ENCODE measurements at regions not wholly inside any gene's neighbourhood (a gene's known extent, or its start where the extent isn't known, plus 50 kb on each side); places are given as distances from the start of the nearest gene placed in this dataset.

- no peak for DNase-seq (ENCODE audit: low spot score in 2 of 2)
- TF ChIP-seq POLR2A (IDR thresholded peaks at IDR 0.05) (no peak), CTCF (IDR thresholded peaks at IDR 0.05) (no peak)
- intact Hi-C loops (cut with DNase I; ENCODE audit: low total_unique reads): no loop called here
- no peak overlapping the region for H3K4me3 ChIP-seq (ENCODE audit: low read depth, poor library complexity, severe bottlenecking)
- WGBS, 2 donors: 88 to 90% methylated on average over 11 of the region's 11 CpGs
These were observed 206.6 kb upstream of the IER5L start for GRCh38 chr9:129384491-129385210.

- WGBS, 2 donors: 9 to 10% methylated on average over 38 to 57 of the region's 65 CpGs
- intact Hi-C loops (cut with DNase I; ENCODE audit: low total_unique reads): no loop called here
- TF ChIP-seq POLR2A (IDR thresholded peaks at IDR 0.05) (no peak), CTCF (IDR thresholded peaks at IDR 0.05) (no peak)
These were observed 205.8 kb upstream of the IER5L start for GRCh38 chr9:129383561-129384490.

GRCh38 chr9:129383019-129383560 is 205.0 kb upstream of the IER5L start:
- DNase-seq (ENCODE audit: low spot score in 2 of 2): peak in 1 of 2 donors; percentile 66
- WGBS, 2 donors: 0 to 8% methylated on average over 11 to 23 of the region's 29 CpGs
- TF ChIP-seq CTCF (IDR thresholded peaks at IDR 0.05) (no peak), POLR2A (IDR thresholded peaks at IDR 0.05) (no peak)
- intact Hi-C loops (cut with DNase I; ENCODE audit: low total_unique reads): no loop called here
- peak overlapping the region; percentile 29 for H3K4me3 ChIP-seq (ENCODE audit: low read depth, poor library complexity, severe bottlenecking)

More at GRCh38 chr9:129383561-129384490, 205.8 kb upstream of the IER5L start:
- peak overlapping the region; percentile 29 for H3K4me3 ChIP-seq (ENCODE audit: low read depth, poor library complexity, severe bottlenecking)
- peak; percentile 86 to 95 for DNase-seq (ENCODE audit: low spot score in 2 of 2)

DNA sequence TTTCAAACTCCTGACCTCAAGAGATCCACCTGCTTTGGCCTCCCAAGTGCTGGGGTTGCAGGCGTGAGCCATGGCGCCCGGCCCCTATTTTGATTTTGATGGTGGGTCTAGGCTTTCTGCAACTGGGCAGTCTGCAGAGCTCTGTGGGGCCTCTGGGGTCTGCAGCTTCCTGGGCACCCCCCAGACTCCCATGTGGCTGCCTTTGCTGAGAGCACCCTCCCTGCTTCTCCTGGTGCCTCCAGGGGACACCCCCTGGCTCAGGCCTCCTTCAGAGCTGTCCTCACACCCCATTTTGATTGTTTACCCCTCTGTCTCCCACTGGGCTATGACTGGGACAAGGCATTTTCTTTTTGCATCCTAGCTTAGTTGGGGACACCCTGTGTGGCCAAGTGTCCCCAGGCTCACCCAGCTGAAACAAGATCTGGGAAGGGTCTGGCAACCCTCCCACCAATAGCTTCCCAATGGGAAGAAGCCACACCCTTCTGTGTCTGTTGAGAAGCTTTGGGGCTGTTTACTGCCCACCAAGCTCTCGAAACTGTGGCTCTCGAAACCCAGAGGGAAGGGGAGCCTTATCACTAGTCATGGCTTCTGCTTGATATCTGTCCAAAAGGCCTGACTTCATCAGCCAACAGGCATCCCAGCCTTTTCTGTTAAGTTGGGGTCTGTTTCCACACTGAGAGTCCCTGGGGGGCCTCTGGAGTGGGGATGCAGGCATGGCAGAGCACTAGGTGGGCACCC is 204.4 kb upstream of the IER5L start:
- intact Hi-C loops (cut with DNase I; ENCODE audit: low total_unique reads): no loop called here
- no peak overlapping the region for H3K4me3 ChIP-seq (ENCODE audit: low read depth, poor library complexity, severe bottlenecking)
- DNase-seq (ENCODE audit: low spot score in 2 of 2): no peak
- 61 to 65% methylated on average over 5 of the region's 5 CpGs for WGBS, 2 donors
- TF ChIP-seq CTCF (IDR thresholded peaks at IDR 0.05) (no peak), POLR2A (IDR thresholded peaks at IDR 0.05) (no peak)

GRCh38 chr9:129381481-129381957 is 203.5 kb upstream of the IER5L start:
- no peak for DNase-seq (ENCODE audit: low spot score in 2 of 2)
- TF ChIP-seq POLR2A (IDR thresholded peaks at IDR 0.05): no peak
- no peak for TF ChIP-seq CTCF (IDR thresholded peaks at IDR 0.05)
- H3K4me3 ChIP-seq (ENCODE audit: low read depth, poor library complexity, severe bottlenecking): no peak overlapping the region
- intact Hi-C loops (cut with DNase I; ENCODE audit: low total_unique reads): no loop called here
- WGBS, 2 donors: 88% methylated on average over 12 of the region's 12 CpGs
